GM12891 (cell line): ENCODE measurements at regions not wholly inside any gene's neighbourhood (a gene's known extent, or its start where the extent isn't known, plus 50 kb on each side); places are given as distances from the start of the nearest gene placed in this dataset.

Experiments used
- DNase-seq: peaks from one replicate; pipeline ENCODE4 v3.0.0; 2011; ENCODE audit warnings: low spot score; ENCODE audit not compliant: insufficient read length
- FAIRE-seq: peaks from 2 replicates; lab custom pipeline; 2011; peaks lifted over from hg19 to GRCh38; lab: Jason Lieb, UNC
- PAX5 ChIP-seq: IDR thresholded peaks from 2 replicates; pipeline ENCODE4 v1.6.1; 2011; ENCODE audit warnings: low read length, moderate library complexity, mild to moderate bottlenecking; ENCODE audit not compliant: insufficient read depth, severe bottlenecking
- POLR2A ChIP-seq: IDR thresholded peaks from 2 replicates; pipeline ENCODE4 v1.6.1; 2011; ENCODE audit warnings: low read depth, low read length, control low read depth
- POLR2AphosphoS5 ChIP-seq: IDR thresholded peaks from 2 replicates; pipeline ENCODE4 v1.6.1; 2011; ENCODE audit warnings: low read depth, low read length, control low read depth
- POU2F2 ChIP-seq: IDR thresholded peaks from 2 replicates; pipeline ENCODE4 v1.6.1; 2011; ENCODE audit warnings: low read depth, mild to moderate bottlenecking, control low read depth, low read length, moderate library complexity
- SPI1 ChIP-seq: IDR thresholded peaks from 2 replicates; pipeline ENCODE4 v1.6.1; 2011; ENCODE audit warnings: low read depth, low read length, control low read depth
- TAF1 ChIP-seq: IDR thresholded peaks from 2 replicates; pipeline ENCODE4 v1.6.1; 2011; ENCODE audit warnings: low read depth, low read length, control low read depth

DNA sequence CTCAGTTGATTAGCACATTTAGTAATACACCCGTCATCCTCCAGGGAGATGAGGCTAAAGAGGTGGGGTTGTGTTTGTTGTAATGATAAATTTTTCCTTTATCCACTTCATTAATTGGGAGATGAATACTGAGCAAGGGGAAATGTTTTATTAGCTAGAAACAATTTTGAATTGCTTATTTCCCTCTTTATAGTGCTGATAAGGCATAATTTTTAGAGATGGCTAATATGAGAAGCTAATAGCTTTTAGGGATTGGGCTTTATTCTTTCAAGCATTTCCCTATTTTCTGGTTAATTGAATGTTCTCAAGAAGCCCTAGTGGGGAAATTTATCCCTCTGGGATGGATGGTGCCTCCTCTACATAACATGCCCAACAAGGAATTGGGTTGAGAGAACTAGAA lies 365.2 kb upstream of the IGFBP7 start:
- FAIRE-seq = no peak
- TF ChIP-seq POLR2A (no peak), POLR2AphosphoS5 (no peak)
- DNase-seq = no peak

DNA sequence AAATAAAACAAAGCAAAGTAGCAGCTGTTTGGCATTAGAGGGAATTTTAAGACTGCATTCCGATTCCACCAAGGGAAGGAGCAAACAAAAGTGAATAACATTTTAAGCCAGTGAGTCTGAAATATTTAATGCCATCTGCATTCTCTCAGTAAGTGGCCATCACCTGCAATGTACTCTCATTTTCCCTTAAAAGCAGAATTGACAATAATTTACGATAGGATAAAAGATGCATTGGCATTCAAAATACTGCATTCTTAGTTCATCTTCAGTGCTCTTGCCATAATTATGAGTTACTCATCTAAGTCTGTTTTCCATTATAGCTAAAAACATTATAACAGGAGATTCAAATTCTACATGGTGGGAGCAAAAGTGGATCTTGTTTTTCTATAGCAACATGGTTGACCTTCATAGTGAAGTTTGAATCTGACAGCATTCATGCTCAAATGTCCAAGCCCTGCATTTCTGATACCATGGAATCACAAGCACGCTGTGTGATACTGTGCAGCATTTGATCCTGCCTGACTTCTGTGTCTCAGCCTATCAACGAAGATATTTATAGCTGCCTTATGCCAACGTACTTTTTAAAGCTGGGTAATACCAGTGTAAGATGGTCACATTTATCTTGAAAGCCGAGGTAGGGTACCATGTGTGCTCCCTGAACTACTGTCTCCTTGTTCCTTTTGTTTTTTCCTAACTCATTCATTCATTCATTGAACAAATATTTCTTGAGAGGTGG lies 355.3 kb upstream of the IGFBP7 start:
- FAIRE-seq = no peak

DNA sequence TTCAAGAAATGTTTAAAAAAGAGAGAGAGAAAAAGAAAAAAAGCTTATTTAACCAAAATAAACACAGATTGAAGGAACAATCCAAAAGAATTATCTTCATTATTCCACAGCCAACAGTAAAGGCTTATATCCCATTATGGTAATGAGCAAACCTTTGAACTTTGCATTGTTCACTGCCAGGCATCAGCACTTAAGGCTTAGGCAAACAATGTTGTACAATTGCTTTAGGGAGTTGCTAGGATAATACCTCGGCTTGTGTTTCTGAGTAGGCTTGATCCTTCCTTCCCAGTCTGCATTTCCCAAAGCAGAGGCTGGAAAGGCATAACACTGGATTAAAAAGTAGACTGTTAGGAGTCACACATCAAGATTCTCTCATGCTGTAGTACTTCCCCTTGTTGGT lies 352.7 kb upstream of the IGFBP7 start:
- DNase-seq = no peak
- TF ChIP-seq SPI1 (no peak), POU2F2 (no peak), POLR2A (no peak), PAX5 (no peak), TAF1 (no peak), POLR2AphosphoS5 (no peak)
- no peak for FAIRE-seq

More for the DNA sequence above, 355.3 kb upstream of the IGFBP7 start:
- DNase-seq = no peak
- TF ChIP-seq TAF1 (no peak), SPI1 (no peak), POLR2AphosphoS5 (no peak), PAX5 (no peak), POLR2A (no peak), POU2F2 (no peak)

DNA sequence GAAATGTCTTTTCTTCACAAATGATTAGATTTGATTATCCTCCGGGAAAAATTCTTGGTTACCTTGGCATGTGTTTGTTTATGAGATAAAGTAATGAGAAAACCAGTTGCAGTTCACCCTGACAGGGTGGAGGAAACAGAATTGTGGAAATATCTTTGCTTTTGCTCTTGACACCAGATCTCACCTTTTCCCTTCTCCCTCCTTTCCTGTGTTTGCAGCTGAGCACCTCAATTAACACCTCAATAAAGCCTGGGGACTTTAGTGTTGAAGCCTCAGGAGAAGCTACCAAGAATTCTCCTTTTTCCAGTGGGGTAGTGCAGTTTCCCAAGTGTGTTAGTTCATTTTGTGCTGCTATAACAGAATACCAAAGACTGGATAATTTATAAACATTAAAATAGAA lies 350.8 kb upstream of the IGFBP7 start:
- FAIRE-seq (no peak), DNase-seq (no peak)
- TF ChIP-seq POLR2AphosphoS5 (no peak), PAX5 (no peak), POLR2A (no peak), POU2F2 (no peak), SPI1 (no peak), TAF1 (no peak)

DNA sequence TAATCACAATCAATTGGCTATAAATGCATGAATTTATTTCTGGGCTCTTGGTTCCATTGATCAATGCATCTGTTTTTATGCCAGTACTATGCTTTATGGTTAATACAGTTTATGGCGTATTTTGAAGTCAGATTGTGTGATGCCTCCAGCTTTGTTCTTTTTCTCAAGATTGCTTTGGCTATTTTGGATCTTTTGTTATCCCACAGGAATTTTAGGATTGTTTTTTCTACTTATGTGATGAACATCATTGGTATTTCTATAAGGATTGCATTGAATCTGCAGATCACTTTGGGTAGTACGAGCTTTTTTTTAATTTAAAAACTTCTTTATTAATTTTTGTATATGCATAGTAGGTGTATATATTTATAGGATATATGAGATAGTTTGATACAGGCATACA lies 338.7 kb upstream of the IGFBP7 start:
- FAIRE-seq = no peak
- TF ChIP-seq SPI1 = no peak
- TF ChIP-seq POLR2A = no peak
- no peak for TF ChIP-seq TAF1
- TF ChIP-seq POLR2AphosphoS5 = no peak
- no peak for TF ChIP-seq POU2F2
- TF ChIP-seq PAX5 = no peak
- no peak for DNase-seq

DNA sequence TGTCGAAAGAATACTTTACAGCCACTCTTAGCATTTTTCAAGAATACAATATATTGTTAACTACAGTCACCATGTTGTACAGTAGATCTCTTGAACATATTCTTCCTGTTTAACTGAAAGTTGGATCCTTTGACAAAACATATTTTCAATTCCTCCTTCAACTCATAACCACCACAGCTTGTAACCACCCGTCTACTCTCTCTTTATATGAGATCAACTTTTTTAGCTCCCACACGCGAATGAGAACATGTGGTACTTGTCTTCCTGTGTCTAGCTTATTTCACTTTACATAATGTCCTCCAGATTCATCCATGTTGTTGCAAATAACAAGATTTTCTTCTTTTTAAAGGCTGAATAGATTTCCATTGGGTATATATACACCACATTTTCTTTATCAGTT lies 338.3 kb upstream of the IGFBP7 start:
- no peak for FAIRE-seq
- no peak for TF ChIP-seq SPI1
- TF ChIP-seq POLR2A = no peak
- no peak for TF ChIP-seq POLR2AphosphoS5
- no peak for TF ChIP-seq PAX5
- no peak for TF ChIP-seq POU2F2
- TF ChIP-seq TAF1 = no peak
- no peak for DNase-seq

DNA sequence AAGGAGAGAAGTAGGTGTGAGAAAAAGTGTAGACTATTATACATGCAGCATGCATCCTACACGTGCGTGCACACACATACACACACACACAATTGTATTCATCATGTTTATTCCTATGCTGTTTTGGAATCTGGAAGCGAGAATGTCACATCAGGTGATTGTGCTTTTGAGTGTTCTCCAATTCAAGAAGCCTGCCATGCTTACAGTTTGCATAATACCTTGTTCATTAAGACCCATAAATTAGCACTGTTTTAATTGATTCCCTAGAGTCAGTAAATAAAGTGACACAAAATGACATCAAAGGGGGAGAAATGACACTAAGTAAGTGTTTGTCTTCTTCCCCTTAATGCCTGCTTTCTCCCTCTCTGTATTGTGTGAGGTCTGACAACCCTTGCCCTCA lies 336.1 kb upstream of the IGFBP7 start:
- no peak for FAIRE-seq
- no peak for TF ChIP-seq SPI1
- TF ChIP-seq POLR2AphosphoS5 = no peak
- no peak for DNase-seq

DNA sequence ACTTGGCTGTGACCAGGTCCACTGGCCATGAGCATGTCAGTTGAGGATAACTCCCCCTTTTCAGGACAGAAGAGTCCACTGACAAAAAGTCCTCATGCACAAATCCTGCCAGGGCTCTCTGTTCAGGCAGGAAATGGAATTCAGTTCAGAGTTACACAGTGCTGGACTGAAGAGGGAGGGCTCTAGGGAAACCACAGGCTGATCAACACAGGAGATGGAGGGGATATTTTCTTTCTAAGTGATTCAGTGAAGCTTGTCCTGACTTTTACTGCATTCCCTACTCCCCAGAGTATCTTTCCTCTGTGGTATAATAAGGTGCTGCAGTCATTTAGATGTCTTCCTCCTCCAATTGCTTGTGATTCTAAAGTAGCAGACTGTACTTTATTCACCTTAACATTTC lies 335.5 kb upstream of the IGFBP7 start:
- TF ChIP-seq POLR2AphosphoS5 (no peak), POLR2A (no peak)
- FAIRE-seq (no peak), DNase-seq (no peak)

DNA sequence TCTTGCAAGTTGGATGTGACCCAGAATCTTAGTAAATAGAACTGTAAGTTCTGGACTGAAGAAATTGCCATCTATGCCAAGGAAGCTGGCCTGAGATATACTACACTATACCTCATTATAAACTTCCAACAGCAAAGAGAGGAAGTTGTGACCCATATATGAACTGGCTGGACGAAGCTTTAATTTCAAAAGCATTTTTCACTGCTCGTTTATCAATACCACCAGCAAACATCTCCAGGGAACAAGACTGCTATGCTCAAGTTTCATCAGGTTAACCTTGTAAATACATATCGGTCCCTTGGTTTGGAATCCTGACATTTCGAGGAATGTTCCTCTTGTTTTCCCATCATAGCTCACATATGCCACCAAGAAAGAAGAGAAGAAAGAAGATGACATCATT lies 334.5 kb upstream of the IGFBP7 start:
- no peak for FAIRE-seq
- no peak for DNase-seq
- TF ChIP-seq TAF1 (no peak), POLR2A (no peak), SPI1 (no peak), POLR2AphosphoS5 (no peak), POU2F2 (no peak), PAX5 (no peak)

DNA sequence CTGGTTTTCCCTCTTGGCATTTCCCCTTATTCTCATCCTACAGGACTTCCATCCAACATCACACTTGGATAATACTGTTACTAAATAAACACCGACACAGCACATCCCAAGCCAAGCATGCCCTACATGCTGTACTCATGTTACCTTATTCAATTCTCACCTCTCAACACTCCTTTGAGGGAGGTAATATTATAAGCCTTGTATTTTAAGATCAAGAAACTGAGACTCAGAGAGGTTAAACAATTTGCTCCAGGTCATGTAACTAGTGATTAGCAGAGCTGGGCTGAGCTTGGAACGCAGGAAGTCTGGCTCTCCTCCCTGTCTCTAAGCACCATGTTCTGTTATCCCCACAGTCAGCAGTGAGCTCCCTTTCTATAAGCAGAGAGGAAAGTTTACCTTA lies 333.6 kb upstream of the IGFBP7 start:
- FAIRE-seq (no peak), DNase-seq (no peak)
- TF ChIP-seq POLR2AphosphoS5 = no peak
- TF ChIP-seq PAX5 = no peak
- TF ChIP-seq POU2F2 = no peak
- no peak for TF ChIP-seq POLR2A
- no peak for TF ChIP-seq TAF1
- TF ChIP-seq SPI1 = no peak

DNA sequence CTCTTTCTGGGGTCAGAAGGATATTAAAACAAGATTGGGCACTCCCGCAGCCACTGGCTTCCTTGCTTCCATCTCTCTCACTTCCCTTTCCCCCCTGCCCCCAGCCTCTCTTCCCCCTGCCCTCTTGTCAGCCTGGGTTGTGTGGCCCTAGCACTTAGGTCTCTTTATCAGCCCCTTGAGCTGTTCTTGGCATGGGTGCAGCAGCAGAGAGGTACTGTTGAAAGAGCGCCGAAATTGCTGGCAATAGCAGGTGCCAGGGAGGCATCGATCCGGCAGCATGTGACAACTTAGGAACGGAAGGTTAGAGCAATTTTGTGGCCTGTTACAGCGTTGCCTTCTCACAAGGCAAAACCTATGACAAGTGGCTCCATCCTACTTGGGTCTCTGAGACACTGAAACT lies 333.1 kb upstream of the IGFBP7 start:
- no peak for DNase-seq
- no peak for FAIRE-seq
- TF ChIP-seq PAX5 = no peak
- no peak for TF ChIP-seq POLR2A
- no peak for TF ChIP-seq POLR2AphosphoS5
- no peak for TF ChIP-seq TAF1
- no peak for TF ChIP-seq SPI1
- no peak for TF ChIP-seq POU2F2
